Calu3 (cell line): ENCODE measurements at regions not wholly inside any gene's neighbourhood (a gene's known extent, or its start where the extent isn't known, plus 50 kb on each side); places are given as distances from the start of the nearest gene placed in this dataset.

Experiments used
- BruUV-seq: library from RNA; stranded (reverse); fragments of 400-500 nt; replicated peaks from 2 replicates; lab custom pipeline; 2021; lab: Mats Ljungman, UMichigan
- CTCF ChIA-PET: fragments of 300-600 bp; sonication (Branson Sonifier 250); formaldehyde crosslinking; loops from one replicate; lab custom pipeline; 2022; ENCODE audit warnings: antibody characterized with exemption; lab: Charles Lee
- DNase-seq: peaks from one replicate; pipeline ENCODE4 v3.0.0; 2022
- H3K27ac Mint-ChIP-seq: one replicate; pipeline ENCODE4 v1.8.0; 2022; ENCODE audit warnings: mixed read lengths; ENCODE audit not compliant: unreplicated experiment
- H3K27me3 Mint-ChIP-seq: one replicate; pipeline ENCODE4 v1.8.0; 2022; ENCODE audit warnings: mixed read lengths; ENCODE audit not compliant: unreplicated experiment
- H3K36me3 Mint-ChIP-seq: one replicate; pipeline ENCODE4 v1.8.0; 2022; ENCODE audit warnings: mild to moderate bottlenecking, moderate library complexity, mixed read lengths; ENCODE audit not compliant: insufficient read depth, unreplicated experiment
- H3K4me1 Mint-ChIP-seq: one replicate; pipeline ENCODE4 v1.8.0; 2022; ENCODE audit warnings: mild to moderate bottlenecking, low read depth, mixed read lengths; ENCODE audit not compliant: unreplicated experiment
- H3K4me3 Mint-ChIP-seq: one replicate; pipeline ENCODE4 v1.8.0; 2022; ENCODE audit warnings: mild to moderate bottlenecking, low read depth, moderate library complexity, mixed read lengths; ENCODE audit not compliant: unreplicated experiment
- H3K9me3 Mint-ChIP-seq: one replicate; pipeline ENCODE4 v1.8.0; 2022; ENCODE audit warnings: low read depth, mixed read lengths; ENCODE audit not compliant: unreplicated experiment
- intact Hi-C: fragments of 100-400 bp; cut with micrococcal nuclease; formaldehyde crosslinking; loops from one replicate; pipeline ENCODE4 v1.10.0; 2022; ENCODE audit not compliant: unreplicated experiment
- TF ChIP-seq, protein P1 (sequence below): fragments of 200-600 bp; IDR thresholded peaks from one replicate; pipeline ENCODE4 v1.8.0; 2022; ENCODE audit warnings: antibody characterized with exemption; ENCODE audit not compliant: unreplicated experiment

DNA sequence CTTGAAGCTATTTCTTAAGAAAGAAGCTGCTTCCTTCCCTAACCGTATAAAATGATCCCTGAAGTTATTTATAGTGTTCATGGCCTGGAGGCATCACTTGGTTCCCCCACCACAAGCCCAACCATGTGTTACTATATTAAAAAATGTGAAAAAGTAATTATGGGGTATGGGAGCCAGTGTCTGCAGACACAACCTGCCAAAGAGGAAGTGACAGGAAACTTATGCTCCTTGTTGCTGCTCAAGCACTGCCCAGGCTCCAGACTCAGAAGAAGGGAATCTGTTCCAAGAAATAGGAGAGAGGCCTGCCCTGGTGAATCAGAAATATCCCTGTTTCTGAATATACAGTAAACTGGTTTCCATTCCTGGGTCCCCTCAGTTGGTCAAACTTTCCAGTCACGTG, 217.2 kb upstream of the BMP4 start:
- TF ChIP-seq, protein P1, sequence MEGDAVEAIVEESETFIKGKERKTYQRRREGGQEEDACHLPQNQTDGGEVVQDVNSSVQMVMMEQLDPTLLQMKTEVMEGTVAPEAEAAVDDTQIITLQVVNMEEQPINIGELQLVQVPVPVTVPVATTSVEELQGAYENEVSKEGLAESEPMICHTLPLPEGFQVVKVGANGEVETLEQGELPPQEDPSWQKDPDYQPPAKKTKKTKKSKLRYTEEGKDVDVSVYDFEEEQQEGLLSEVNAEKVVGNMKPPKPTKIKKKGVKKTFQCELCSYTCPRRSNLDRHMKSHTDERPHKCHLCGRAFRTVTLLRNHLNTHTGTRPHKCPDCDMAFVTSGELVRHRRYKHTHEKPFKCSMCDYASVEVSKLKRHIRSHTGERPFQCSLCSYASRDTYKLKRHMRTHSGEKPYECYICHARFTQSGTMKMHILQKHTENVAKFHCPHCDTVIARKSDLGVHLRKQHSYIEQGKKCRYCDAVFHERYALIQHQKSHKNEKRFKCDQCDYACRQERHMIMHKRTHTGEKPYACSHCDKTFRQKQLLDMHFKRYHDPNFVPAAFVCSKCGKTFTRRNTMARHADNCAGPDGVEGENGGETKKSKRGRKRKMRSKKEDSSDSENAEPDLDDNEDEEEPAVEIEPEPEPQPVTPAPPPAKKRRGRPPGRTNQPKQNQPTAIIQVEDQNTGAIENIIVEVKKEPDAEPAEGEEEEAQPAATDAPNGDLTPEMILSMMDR, result no peak
- Mint-ChIP-seq H3K9me3 (no peaks in the 10 kb centered on the region), H3K4me1 (peaks cover 38% of the 10 kb centered on the region), H3K36me3 (no peaks in the 10 kb centered on the region), H3K27me3 (no peaks in the 10 kb centered on the region), H3K27ac (no peak overlapping the region), H3K4me3 (no peak overlapping the region)
- no peak for DNase-seq
- CTCF ChIA-PET, result interaction anchor here (0.9 kb wide), 1 partner anchor 68 kb away, joined by 3 read pairs; no protein-coding TSS in a partner anchor
- BruUV-seq, result no TSS peak
- intact Hi-C loops, result loop anchor here (10.0 kb wide), 1 partner anchor 329 kb away; no protein-coding TSS in a partner anchor

DNA sequence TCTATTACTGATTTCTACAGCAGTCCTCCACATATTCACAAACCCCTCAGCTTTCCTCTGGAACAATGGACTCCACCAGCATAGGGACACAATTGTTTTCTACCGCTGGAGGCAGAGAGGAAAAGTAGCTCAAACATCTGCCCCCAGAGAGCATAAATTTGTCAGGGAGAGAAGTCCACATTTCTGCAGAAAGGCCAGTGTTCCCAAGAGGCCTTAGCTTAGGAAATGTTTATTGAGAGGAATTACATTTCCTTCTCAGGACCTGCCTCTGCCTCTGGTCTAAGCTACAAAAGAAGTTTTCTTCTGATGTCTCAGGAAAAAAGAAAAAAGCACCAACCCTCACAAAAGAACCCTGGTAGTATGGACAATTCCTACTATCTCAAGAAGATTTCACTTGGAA, 217.8 kb upstream of the BMP4 start:
- TF ChIP-seq, protein P1, result no peak
- no peaks in the 10 kb centered on the region for H3K27me3 Mint-ChIP-seq
- no peak overlapping the region for H3K27ac Mint-ChIP-seq
- H3K4me3 Mint-ChIP-seq, result no peak overlapping the region
- DNase-seq, result no peak
- CTCF ChIA-PET, result interaction anchor here (1.0 kb wide), 1 partner anchor 9 kb away, joined by 4 read pairs; no protein-coding TSS in a partner anchor
- no peaks in the 10 kb centered on the region for H3K9me3 Mint-ChIP-seq
- intact Hi-C loops, result loop anchor here (10.0 kb wide), 1 partner anchor 330 kb away; no protein-coding TSS in a partner anchor
- peaks cover 40% of the 10 kb centered on the region for H3K4me1 Mint-ChIP-seq
- BruUV-seq, result no TSS peak
- H3K36me3 Mint-ChIP-seq, result no peaks in the 10 kb centered on the region

GRCh38 chr14:54175298-54175942, 218.8 kb upstream of the BMP4 start:
- Mint-ChIP-seq H3K27ac (no peak overlapping the region), H3K27me3 (no peaks in the 10 kb centered on the region), H3K4me1 (peaks cover 30% of the 10 kb centered on the region), H3K9me3 (no peaks in the 10 kb centered on the region), H3K36me3 (no peaks in the 10 kb centered on the region), H3K4me3 (no peak overlapping the region)
- CTCF ChIA-PET, result interaction anchor here (0.6 to 1.0 kb wide), 11 partner anchors 8 to 527 kb away, joined by 3 to 10 read pairs (median 3); no protein-coding TSS in a partner anchor
- peak; percentile 80 for DNase-seq
- BruUV-seq, result no TSS peak
- intact Hi-C loops, result loop anchor here (1.0 to 10.0 kb wide), 6 partner anchors 68 to 743 kb away; no protein-coding TSS in a partner anchor
- TF ChIP-seq, protein P1, result peak; percentile 64

- no peak overlapping the region for H3K4me3 Mint-ChIP-seq
- no peak overlapping the region for H3K27ac Mint-ChIP-seq
- TF ChIP-seq, protein P1, result no peak
- no peak for DNase-seq
- CTCF ChIA-PET, result no interaction called here
- H3K27me3 Mint-ChIP-seq, result no peaks in the 10 kb centered on the region
- no peaks in the 10 kb centered on the region for H3K36me3 Mint-ChIP-seq
- no peaks in the 10 kb centered on the region for H3K9me3 Mint-ChIP-seq
- peaks cover 29% of the 10 kb centered on the region for H3K4me1 Mint-ChIP-seq
- no TSS peak for BruUV-seq
- intact Hi-C loops, result loop anchor here (5.0 to 10.0 kb wide), 3 partner anchors 70 to 332 kb away; no protein-coding TSS in a partner anchor
These were observed 219.8 kb upstream of the CDKN3 start for GRCh38 chr14:54177019-54177418.
